ENCODE measurements at regions not wholly inside any gene's neighbourhood (a gene's known extent, or its start where the extent isn't known, plus 50 kb on each side); places are given as distances from the start of the nearest gene placed in this dataset.

GRCh38 chr2:71952572-71953188 lies 195.0 kb downstream of the CYP26B1 start:
- no peak overlapping the region for H3K27ac ChIP-seq (replicated peaks; ENCODE audit: low read length)
- no peak for DNase-seq (ENCODE audit: low spot score)
- H4K8ac ChIP-seq (ENCODE audit: low read depth, low read length): no peak overlapping the region
- H3K4me1 ChIP-seq (ENCODE audit: control insufficient read depth in 2 of 2, insufficient read depth in 1 of 2, low read depth in 1 of 2, low read length in 2 of 2): no peaks in the 10 kb centered on the region
- H3K36me3 ChIP-seq (replicated peaks in 1 of 2; ENCODE audit: control insufficient read depth in 2 of 2, insufficient read depth in 2 of 2, low read length in 2 of 2): no peaks in the 10 kb centered on the region
- no peak overlapping the region for H3K4me2 ChIP-seq (ENCODE audit: insufficient read depth, low read length, poor library complexity, severe bottlenecking)
- H4K91ac ChIP-seq (ENCODE audit: low read depth, low read length, poor library complexity): no peak overlapping the region
- no peaks in the 10 kb centered on the region for H3K79me1 ChIP-seq (ENCODE audit: low read depth, low read length)
- H2BK120ac ChIP-seq (ENCODE audit: low read depth, low read length): no peak overlapping the region
- no peaks in the 10 kb centered on the region for H3K9me3 ChIP-seq (replicated peaks in 1 of 2; ENCODE audit: control insufficient read depth in 2 of 2, insufficient read depth in 1 of 2, low read depth in 1 of 2, low read length in 2 of 2)
- no peak overlapping the region for H2AK5ac ChIP-seq (ENCODE audit: low read depth, low read length)
- no peak overlapping the region for H3K14ac ChIP-seq (ENCODE audit: low read length)
- H3K23ac ChIP-seq (ENCODE audit: low read depth, low read length, poor library complexity): no peak overlapping the region
- no peak overlapping the region for H2BK12ac ChIP-seq (ENCODE audit: low read length)
- H2BK15ac ChIP-seq (ENCODE audit: low read length): no peak overlapping the region
- H3K27me3 ChIP-seq (ENCODE audit: control insufficient read depth in 3 of 3, insufficient read depth in 3 of 3, low read depth in 1 of 3, low read length in 3 of 3): peaks cover 0 to 3% (median 0%) of the 10 kb centered on the region in 3 experiments
- WGBS, 2 donors (ENCODE audit: extremely low coverage in 2 of 2, insufficient read length in 2 of 2, insufficient replicate concordance in 1 of 2): 100% methylated on average over 1 of the region's 6 CpGs; no CpG with 5 or more reads in 1 of the 2 donors
- no peak overlapping the region for H3K4me3 ChIP-seq (ENCODE audit: low read length in 2 of 2)
- H2AFZ ChIP-seq (ENCODE audit: low read length): no peak overlapping the region
- no peak overlapping the region for H3K9ac ChIP-seq (ENCODE audit: low read depth, low read length, poor library complexity)
- no peak overlapping the region for H3K4ac ChIP-seq (ENCODE audit: low read length)
- H3K18ac ChIP-seq (ENCODE audit: low read length): no peak overlapping the region
- no peak overlapping the region for H2BK5ac ChIP-seq (ENCODE audit: low read length)

GRCh38 chr2:71951718-71952404 lies 195.8 kb downstream of the CYP26B1 start:
- Histone ChIP-seq H3K9ac (ENCODE audit: low read depth, low read length, poor library complexity) (no peak overlapping the region), H3K9me3 (replicated peaks in 1 of 2; ENCODE audit: control insufficient read depth in 2 of 2, insufficient read depth in 1 of 2, low read depth in 1 of 2, low read length in 2 of 2) (no peaks in the 10 kb centered on the region), H3K27me3 (ENCODE audit: control insufficient read depth in 3 of 3, insufficient read depth in 3 of 3, low read depth in 1 of 3, low read length in 3 of 3) (peaks cover 0 to 3% (median 0%) of the 10 kb centered on the region in 3 experiments), H3K27ac (replicated peaks; ENCODE audit: low read length) (no peak overlapping the region), H2BK15ac (ENCODE audit: low read length) (no peak overlapping the region), H3K36me3 (replicated peaks in 1 of 2; ENCODE audit: control insufficient read depth in 2 of 2, insufficient read depth in 2 of 2, low read length in 2 of 2) (no peaks in the 10 kb centered on the region), H3K4me3 (ENCODE audit: low read length in 2 of 2) (no peak overlapping the region), H2BK12ac (ENCODE audit: low read length) (no peak overlapping the region), H2AFZ (ENCODE audit: low read length) (no peak overlapping the region), H4K91ac (ENCODE audit: low read depth, low read length, poor library complexity) (no peak overlapping the region), H4K8ac (ENCODE audit: low read depth, low read length) (no peak overlapping the region), H2AK5ac (ENCODE audit: low read depth, low read length) (no peak overlapping the region), H3K4ac (ENCODE audit: low read length) (no peak overlapping the region), H3K14ac (ENCODE audit: low read length) (no peak overlapping the region), H3K18ac (ENCODE audit: low read length) (no peak overlapping the region), H2BK120ac (ENCODE audit: low read depth, low read length) (no peak overlapping the region), H3K4me1 (ENCODE audit: control insufficient read depth in 2 of 2, insufficient read depth in 1 of 2, low read depth in 1 of 2, low read length in 2 of 2) (no peaks in the 10 kb centered on the region), H3K23ac (ENCODE audit: low read depth, low read length, poor library complexity) (no peak overlapping the region), H3K4me2 (ENCODE audit: insufficient read depth, low read length, poor library complexity, severe bottlenecking) (no peak overlapping the region), H3K79me1 (ENCODE audit: low read depth, low read length) (no peaks in the 10 kb centered on the region), H2BK5ac (ENCODE audit: low read length) (no peak overlapping the region)
- no peak for DNase-seq (ENCODE audit: low spot score)
- no CpG with 5 or more reads among the region's 3 CpGs for WGBS, 2 donors (ENCODE audit: extremely low coverage in 2 of 2, insufficient read length in 2 of 2, insufficient replicate concordance in 1 of 2)

GRCh38 chr2:71951083-71951468 lies 196.6 kb downstream of the CYP26B1 start:
- H3K27me3 ChIP-seq (ENCODE audit: control insufficient read depth in 3 of 3, insufficient read depth in 3 of 3, low read depth in 1 of 3, low read length in 3 of 3): peaks cover 0 to 3% (median 0%) of the 10 kb centered on the region in 3 experiments
- no peak for DNase-seq (ENCODE audit: low spot score)
- H3K9ac ChIP-seq (ENCODE audit: low read depth, low read length, poor library complexity): no peak overlapping the region
- no peak overlapping the region for H3K14ac ChIP-seq (ENCODE audit: low read length)
- no peak overlapping the region for H2AFZ ChIP-seq (ENCODE audit: low read length)
- H2BK15ac ChIP-seq (ENCODE audit: low read length): no peak overlapping the region
- H3K36me3 ChIP-seq (replicated peaks in 1 of 2; ENCODE audit: control insufficient read depth in 2 of 2, insufficient read depth in 2 of 2, low read length in 2 of 2): no peaks in the 10 kb centered on the region
- no peaks in the 10 kb centered on the region for H3K4me1 ChIP-seq (ENCODE audit: control insufficient read depth in 2 of 2, insufficient read depth in 1 of 2, low read depth in 1 of 2, low read length in 2 of 2)
- no peak overlapping the region for H3K4me3 ChIP-seq (ENCODE audit: low read length in 2 of 2)
- H3K18ac ChIP-seq (ENCODE audit: low read length): no peak overlapping the region
- H3K23ac ChIP-seq (ENCODE audit: low read depth, low read length, poor library complexity): no peak overlapping the region
- no peak overlapping the region for H3K4ac ChIP-seq (ENCODE audit: low read length)
- no peak overlapping the region for H4K91ac ChIP-seq (ENCODE audit: low read depth, low read length, poor library complexity)
- H4K8ac ChIP-seq (ENCODE audit: low read depth, low read length): no peak overlapping the region
- H2AK5ac ChIP-seq (ENCODE audit: low read depth, low read length): peak overlapping the region; percentile 5
- H2BK12ac ChIP-seq (ENCODE audit: low read length): no peak overlapping the region
- no CpG with 5 or more reads among the region's 2 CpGs for WGBS, 2 donors (ENCODE audit: extremely low coverage in 2 of 2, insufficient read length in 2 of 2, insufficient replicate concordance in 1 of 2)
- H3K4me2 ChIP-seq (ENCODE audit: insufficient read depth, low read length, poor library complexity, severe bottlenecking): no peak overlapping the region
- no peak overlapping the region for H2BK120ac ChIP-seq (ENCODE audit: low read depth, low read length)
- H3K9me3 ChIP-seq (replicated peaks in 1 of 2; ENCODE audit: control insufficient read depth in 2 of 2, insufficient read depth in 1 of 2, low read depth in 1 of 2, low read length in 2 of 2): no peaks in the 10 kb centered on the region
- H3K79me1 ChIP-seq (ENCODE audit: low read depth, low read length): no peaks in the 10 kb centered on the region
- no peak overlapping the region for H2BK5ac ChIP-seq (ENCODE audit: low read length)
- H3K27ac ChIP-seq (replicated peaks; ENCODE audit: low read length): no peak overlapping the region

GRCh38 chr2:71950256-71951082 lies 197.2 kb downstream of the CYP26B1 start:
- Histone ChIP-seq H2BK15ac (ENCODE audit: low read length) (no peak overlapping the region), H2AK5ac (ENCODE audit: low read depth, low read length) (no peak overlapping the region), H3K23ac (ENCODE audit: low read depth, low read length, poor library complexity) (no peak overlapping the region), H3K4ac (ENCODE audit: low read length) (no peak overlapping the region), H3K9me3 (replicated peaks in 1 of 2; ENCODE audit: control insufficient read depth in 2 of 2, insufficient read depth in 1 of 2, low read depth in 1 of 2, low read length in 2 of 2) (no peaks in the 10 kb centered on the region), H3K4me3 (ENCODE audit: low read length in 2 of 2) (no peak overlapping the region), H4K8ac (ENCODE audit: low read depth, low read length) (no peak overlapping the region), H2BK5ac (ENCODE audit: low read length) (no peak overlapping the region), H4K91ac (ENCODE audit: low read depth, low read length, poor library complexity) (no peak overlapping the region), H3K4me2 (ENCODE audit: insufficient read depth, low read length, poor library complexity, severe bottlenecking) (no peak overlapping the region), H2BK120ac (ENCODE audit: low read depth, low read length) (no peak overlapping the region), H3K4me1 (ENCODE audit: control insufficient read depth in 2 of 2, insufficient read depth in 1 of 2, low read depth in 1 of 2, low read length in 2 of 2) (no peaks in the 10 kb centered on the region), H3K27me3 (ENCODE audit: control insufficient read depth in 3 of 3, insufficient read depth in 3 of 3, low read depth in 1 of 3, low read length in 3 of 3) (peaks cover 0 to 3% (median 0%) of the 10 kb centered on the region in 3 experiments), H3K79me1 (ENCODE audit: low read depth, low read length) (no peaks in the 10 kb centered on the region), H2BK12ac (ENCODE audit: low read length) (no peak overlapping the region), H2AFZ (ENCODE audit: low read length) (no peak overlapping the region), H3K14ac (ENCODE audit: low read length) (no peak overlapping the region), H3K27ac (replicated peaks; ENCODE audit: low read length) (no peak overlapping the region), H3K36me3 (replicated peaks in 1 of 2; ENCODE audit: control insufficient read depth in 2 of 2, insufficient read depth in 2 of 2, low read length in 2 of 2) (no peaks in the 10 kb centered on the region), H3K9ac (ENCODE audit: low read depth, low read length, poor library complexity) (no peak overlapping the region), H3K18ac (ENCODE audit: low read length) (no peak overlapping the region)
- no CpG with 5 or more reads among the region's 4 CpGs for WGBS, 2 donors (ENCODE audit: extremely low coverage in 2 of 2, insufficient read length in 2 of 2, insufficient replicate concordance in 1 of 2)
- DNase-seq (ENCODE audit: low spot score): no peak

Measured in neuronal stem cell (in vitro differentiated cells).